H9 (cell line): ENCODE measurements at regions not wholly inside any gene's neighbourhood (a gene's known extent, or its start where the extent isn't known, plus 50 kb on each side); places are given as distances from the start of the nearest gene placed in this dataset.

Experiments used
- DNase-seq: peaks from one replicate; pipeline ENCODE4 v3.0.0-alpha.2; 2017
- H2AFZ ChIP-seq: one replicate; pipeline ENCODE4 v1.6.1; 2013; ENCODE audit warnings: mild to moderate bottlenecking, low read length, control low read depth, moderate library complexity
- H2AK5ac ChIP-seq: 2 replicates; pipeline ENCODE4 v1.6.1; 2013; ENCODE audit warnings: low read length, control low read depth, mixed read lengths; ENCODE audit not compliant: insufficient read length
- H2BK120ac ChIP-seq: one replicate; pipeline ENCODE4 v1.6.1; 2013; ENCODE audit warnings: low read depth, mild to moderate bottlenecking, low read length, control low read depth, inconsistent platforms; ENCODE audit not compliant: poor library complexity, severe bottlenecking
- H2BK12ac ChIP-seq: 2 replicates; pipeline ENCODE4 v1.6.1; 2013; ENCODE audit warnings: low read length, control low read depth, mixed read lengths, low read depth; ENCODE audit not compliant: insufficient read length
- H2BK15ac ChIP-seq: 2 replicates; pipeline ENCODE4 v1.6.1; 2013; ENCODE audit warnings: low read depth, low read length, control low read depth
- H2BK20ac ChIP-seq: one replicate; pipeline ENCODE4 v1.6.1; 2013; ENCODE audit warnings: low read depth, mild to moderate bottlenecking, low read length, control low read depth, inconsistent platforms; ENCODE audit not compliant: poor library complexity, severe bottlenecking
- H2BK5ac ChIP-seq: 2 replicates; pipeline ENCODE4 v1.6.1; 2013; ENCODE audit warnings: low read length, control low read depth, mixed read lengths; ENCODE audit not compliant: insufficient read length
- H3K14ac ChIP-seq: 2 replicates; pipeline ENCODE4 v1.6.1; 2013; ENCODE audit warnings: low read length, control low read depth; ENCODE audit not compliant: insufficient read depth
- H3K18ac ChIP-seq: 2 replicates; pipeline ENCODE4 v1.6.1; 2013; ENCODE audit warnings: low read depth, mild to moderate bottlenecking, mixed read lengths, low read length, control low read depth; ENCODE audit not compliant: insufficient read length
- H3K23ac ChIP-seq: 2 replicates; pipeline ENCODE4 v1.6.1; 2013; ENCODE audit warnings: low read length, control low read depth, mixed read lengths, low read depth; ENCODE audit not compliant: insufficient read length
- H3K23me2 ChIP-seq: 2 replicates; pipeline ENCODE4 v1.6.1; 2013; ENCODE audit warnings: low read depth, mild to moderate bottlenecking, mixed read lengths, low read length, control low read depth; ENCODE audit not compliant: insufficient read length, poor library complexity, severe bottlenecking
- H3K27ac ChIP-seq: 2 replicates; pipeline ENCODE4 v1.5.1; 2013; ENCODE audit warnings: low read length, control low read depth, mixed read lengths, low read depth; ENCODE audit not compliant: insufficient read length
- H3K27me3 ChIP-seq: 2 replicates; pipeline ENCODE4 v1.6.1; 2013; ENCODE audit warnings: low read length, control low read depth, inconsistent platforms; ENCODE audit not compliant: insufficient read depth
- H3K4ac ChIP-seq: 2 replicates; pipeline ENCODE4 v1.6.1; 2013; ENCODE audit warnings: low read depth, mild to moderate bottlenecking, control low read depth, inconsistent platforms, low read length, moderate library complexity
- H3K4me1 ChIP-seq: 2 replicates; pipeline ENCODE4 v1.6.1; 2013; ENCODE audit warnings: low read length, control low read depth, inconsistent platforms; ENCODE audit not compliant: insufficient read depth
- H3K4me2 ChIP-seq: 2 replicates; pipeline ENCODE4 v1.6.1; 2013; ENCODE audit warnings: low read length, control low read depth, mixed read lengths; ENCODE audit not compliant: insufficient read length, insufficient read depth
- H3K56ac ChIP-seq: 2 replicates; pipeline ENCODE4 v1.6.1; 2013; ENCODE audit warnings: low read depth, mild to moderate bottlenecking, mixed read lengths, low read length, control low read depth; ENCODE audit not compliant: insufficient read length
- H3K79me1 ChIP-seq: 2 replicates; pipeline ENCODE4 v1.6.1; 2013; ENCODE audit warnings: low read depth, mild to moderate bottlenecking, moderate library complexity, low read length, control low read depth, inconsistent platforms; ENCODE audit not compliant: insufficient read depth, poor library complexity, severe bottlenecking
- H3K79me2 ChIP-seq: 2 replicates; pipeline ENCODE4 v1.6.1; 2013; ENCODE audit warnings: low read length, control low read depth, inconsistent platforms; ENCODE audit not compliant: insufficient read depth
- H3K9ac ChIP-seq: 2 replicates; pipeline ENCODE4 v1.6.1; 2013; ENCODE audit warnings: low read length, control low read depth, mixed read lengths; ENCODE audit not compliant: insufficient read length; ENCODE audit errors: extremely low read depth
- H3K9me3 ChIP-seq: one replicate; pipeline ENCODE4 v1.6.1; 2013; ENCODE audit warnings: low read depth, low read length, inconsistent platforms; ENCODE audit not compliant: control insufficient read depth
- H3T11ph ChIP-seq: one replicate; pipeline ENCODE4 v1.6.1; 2013; ENCODE audit warnings: mild to moderate bottlenecking, low read length, control low read depth, inconsistent platforms
- H4K20me1 ChIP-seq: one replicate; pipeline ENCODE4 v1.6.1; 2013; ENCODE audit not compliant: control insufficient read depth, insufficient read length, insufficient read depth
- H4K5ac ChIP-seq: 2 replicates; pipeline ENCODE4 v1.6.1; 2013; ENCODE audit warnings: low read depth, mild to moderate bottlenecking, mixed read lengths, low read length, control low read depth; ENCODE audit not compliant: insufficient read length
- H4K8ac ChIP-seq: replicated peaks from 2 replicates; pipeline ENCODE4 v1.6.1; 2013; ENCODE audit warnings: low read length, control low read depth, mixed read lengths, low read depth; ENCODE audit not compliant: insufficient read length
- H4K91ac ChIP-seq: 2 replicates; pipeline ENCODE4 v1.6.1; 2013; ENCODE audit warnings: low read depth, mild to moderate bottlenecking, moderate library complexity, mixed read lengths, low read length, control low read depth; ENCODE audit not compliant: insufficient read length
- H3K27ac Mint-ChIP-seq, 3 experiments: 2 replicates in 2 of 3; 3 replicates in 1 of 3; pipeline ENCODE4 v1.8.0; 2020 to 2021; ENCODE audit warnings: mixed read lengths in 3 of 3, mild to moderate bottlenecking in 1 of 3, moderate library complexity in 1 of 3
- H3K27me3 Mint-ChIP-seq: 2 replicates; pipeline ENCODE4 v1.8.0; 2021; ENCODE audit warnings: low read depth, mild to moderate bottlenecking, moderate library complexity, mixed read lengths
- H3K36me3 Mint-ChIP-seq, 3 experiments: 2 replicates in 2 of 3; 3 replicates in 1 of 3; pipeline ENCODE4 v1.8.0; 2020 to 2021; ENCODE audit warnings: low read depth in 3 of 3, mixed read lengths in 3 of 3; ENCODE audit not compliant: insufficient read depth in 1 of 3
- H3K4me1 Mint-ChIP-seq, 2 experiments: 2 replicates each; pipeline ENCODE4 v1.8.0; 2020; ENCODE audit warnings: mixed read lengths in 2 of 2
- H3K4me3 Mint-ChIP-seq, 2 experiments: 2 replicates in 1 of 2; 3 replicates in 1 of 2; pipeline ENCODE4 v1.8.0; 2020 to 2021; ENCODE audit warnings: mild to moderate bottlenecking in 2 of 2, mixed read lengths in 2 of 2, moderate library complexity in 1 of 2
- H3K9me3 Mint-ChIP-seq, 2 experiments: 2 replicates in 1 of 2; 3 replicates in 1 of 2; pipeline ENCODE4 v1.8.0; 2020; ENCODE audit warnings: mild to moderate bottlenecking in 2 of 2, mixed read lengths in 2 of 2, moderate library complexity in 1 of 2
- WGBS: extraction: QIAGEN DNeasy Blood & Tissue Kit; methylation state at CpG from one replicate; pipeline ENCODE4 v1.1.7; 2013; ENCODE audit warnings: missing lambda C conversion rate, low lambda C conversion rate, mixed read lengths; ENCODE audit not compliant: insufficient read length; ENCODE audit errors: extremely low coverage; 5-methylcytosine and 5-hydroxymethylcytosine counted together
- TF ChIP-seq, protein P1 (sequence below): fragments of 200-600 bp; sonication (generic); conservative IDR thresholded peaks from 3 replicates; pipeline ENCODE4 v1.8.0; 2021; ENCODE audit warnings: antibody characterized with exemption, mild to moderate bottlenecking

DNA sequence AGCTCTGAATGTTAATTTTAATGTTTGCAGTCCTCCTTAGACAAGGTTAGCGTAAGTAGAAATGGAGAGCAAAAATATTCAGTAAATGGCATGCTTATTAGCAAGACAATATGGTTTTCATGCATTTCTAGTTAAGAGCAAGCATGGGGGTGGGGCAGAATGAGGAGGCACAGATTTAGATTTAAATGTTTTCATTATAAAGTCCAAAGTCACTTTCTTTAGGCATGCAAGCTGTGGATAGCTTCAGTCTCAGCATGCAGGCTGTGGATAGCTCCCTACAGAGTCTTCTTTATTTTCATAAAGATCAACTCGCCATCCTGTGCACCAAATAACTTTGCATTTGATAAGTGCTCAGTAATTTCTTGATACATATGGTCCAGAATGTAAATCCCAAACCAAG is 1294.5 kb upstream of the ADGRL2 start:
- Histone ChIP-seq H2BK20ac (no peak overlapping the region), H3K23me2 (no peaks in the 10 kb centered on the region), H2BK12ac (no peak overlapping the region), H3K14ac (no peak overlapping the region), H3K9ac (no peak overlapping the region), H3K79me2 (no peaks in the 10 kb centered on the region), H2BK120ac (no peak overlapping the region), H3K4me2 (no peak overlapping the region), H3K27ac (no peak overlapping the region), H4K20me1 (no peaks in the 10 kb centered on the region), H3K4ac (no peak overlapping the region), H3K56ac (no peak overlapping the region), H2BK5ac (no peak overlapping the region), H3K9me3 (no peaks in the 10 kb centered on the region), H3K27me3 (no peaks in the 10 kb centered on the region), H3T11ph (no peak overlapping the region), H4K5ac (no peak overlapping the region), H4K8ac (no peak overlapping the region), H2AK5ac (no peak overlapping the region), H4K91ac (no peak overlapping the region), H2AFZ (no peak overlapping the region), H3K4me1 (no peaks in the 10 kb centered on the region; the same call in none of the 2 replicates), H3K23ac (no peak overlapping the region), H2BK15ac (no peak overlapping the region), H3K18ac (no peak overlapping the region), H3K79me1 (no peaks in the 10 kb centered on the region)
- Mint-ChIP-seq H3K36me3 (peaks cover 3 to 12% (median 3%) of the 10 kb centered on the region in 3 experiments), H3K27ac (peak overlapping the region in 2 of 3 experiments; percentile 59 to 74; a peak in 3 of 7 replicates), H3K4me3 (no peak overlapping the region), H3K4me1 (peaks cover 14 to 23% of the 10 kb centered on the region in 2 experiments), H3K27me3 (no peaks in the 10 kb centered on the region), H3K9me3 (peaks cover 4 to 11% of the 10 kb centered on the region in 2 experiments)
- DNase-seq: no peak
- TF ChIP-seq, protein P1, sequence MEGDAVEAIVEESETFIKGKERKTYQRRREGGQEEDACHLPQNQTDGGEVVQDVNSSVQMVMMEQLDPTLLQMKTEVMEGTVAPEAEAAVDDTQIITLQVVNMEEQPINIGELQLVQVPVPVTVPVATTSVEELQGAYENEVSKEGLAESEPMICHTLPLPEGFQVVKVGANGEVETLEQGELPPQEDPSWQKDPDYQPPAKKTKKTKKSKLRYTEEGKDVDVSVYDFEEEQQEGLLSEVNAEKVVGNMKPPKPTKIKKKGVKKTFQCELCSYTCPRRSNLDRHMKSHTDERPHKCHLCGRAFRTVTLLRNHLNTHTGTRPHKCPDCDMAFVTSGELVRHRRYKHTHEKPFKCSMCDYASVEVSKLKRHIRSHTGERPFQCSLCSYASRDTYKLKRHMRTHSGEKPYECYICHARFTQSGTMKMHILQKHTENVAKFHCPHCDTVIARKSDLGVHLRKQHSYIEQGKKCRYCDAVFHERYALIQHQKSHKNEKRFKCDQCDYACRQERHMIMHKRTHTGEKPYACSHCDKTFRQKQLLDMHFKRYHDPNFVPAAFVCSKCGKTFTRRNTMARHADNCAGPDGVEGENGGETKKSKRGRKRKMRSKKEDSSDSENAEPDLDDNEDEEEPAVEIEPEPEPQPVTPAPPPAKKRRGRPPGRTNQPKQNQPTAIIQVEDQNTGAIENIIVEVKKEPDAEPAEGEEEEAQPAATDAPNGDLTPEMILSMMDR: no peak
- no CpG with 5 or more reads among the region's 2 CpGs for WGBS
